Left colon (tissue), 2 donors: ENCODE measurements at regions not wholly inside any gene's neighbourhood (a gene's known extent, or its start where the extent isn't known, plus 50 kb on each side); places are given as distances from the start of the nearest gene placed in this dataset.

Source experiments
- ATAC-seq: fragments of 200-7000 bp; cut with Tn5 transposase; one replicate; pipeline ENCODE4 v1.9.1; 2020; ENCODE audit warnings: mild to moderate bottlenecking, moderate library complexity
- DNase-seq, 2 donors: peaks; one replicate each; pipeline ENCODE4 v3.0.0-alpha.2; 2020
- intact Hi-C, 2 donors: fragments of 100-400 bp; cut with DNase I in 1 of 2; cut with micrococcal nuclease in 1 of 2; formaldehyde crosslinking; loops; one replicate each; pipeline versions ENCODE4 v1.11.2 to v1.14.0; 2022; cut with DNase I, micrococcal nuclease
- donor health status: DM: no; HTN: no; CAD: no.
- donor health status: DM: yes; HTN: yes; CAD: no.

- DNase-seq (no peak), ATAC-seq (no peak)
- intact Hi-C loops = no loop called here
Measured at GRCh38 chr13:100824366-100824765, 149.8 kb upstream of the TMTC4 start.

- ATAC-seq = no peak
- no peak for DNase-seq
- intact Hi-C loops = no loop called here
Measured at GRCh38 chr13:100823448-100823847, 148.9 kb upstream of the TMTC4 start.

- DNase-seq (no peak), ATAC-seq (no peak)
- intact Hi-C loops = no loop called here
Measured at GRCh38 chr13:100822871-100823443, 148.4 kb upstream of the TMTC4 start.

- peak in 1 of 2 donors; percentile 28 for DNase-seq
- no peak for ATAC-seq
Measured at GRCh38 chr13:100818711-100819110, 144.1 kb upstream of the TMTC4 start.

GRCh38 chr13:100817928-100818327, 143.3 kb upstream of the TMTC4 start:
- ATAC-seq (no peak), DNase-seq (no peak)
- intact Hi-C loops = no loop called here

More at GRCh38 chr13:100818711-100819110, 144.1 kb upstream of the TMTC4 start:
- intact Hi-C loops = no loop called here

- intact Hi-C loops = no loop called here
- DNase-seq (no peak), ATAC-seq (no peak)
Measured at GRCh38 chr13:100815476-100816046, 141.0 kb upstream of the TMTC4 start.

GRCh38 chr13:100812982-100813584, 138.5 kb upstream of the TMTC4 start:
- DNase-seq (no peak), ATAC-seq (no peak)
- intact Hi-C loops = no loop called here

- intact Hi-C loops = no loop called here
- DNase-seq = no peak
- no peak for ATAC-seq
Measured at GRCh38 chr13:100811928-100812327, 137.3 kb upstream of the TMTC4 start.

- ATAC-seq = no peak
- intact Hi-C loops = no loop called here
- no peak for DNase-seq
Measured at GRCh38 chr13:100811024-100811865, 136.7 kb upstream of the TMTC4 start.

- intact Hi-C loops = no loop called here
- ATAC-seq (no peak), DNase-seq (no peak)
Measured at GRCh38 chr13:100810481-100810880, 135.9 kb upstream of the TMTC4 start.

GRCh38 chr13:100809856-100810255, 135.3 kb upstream of the TMTC4 start:
- DNase-seq (no peak), ATAC-seq (no peak)
- intact Hi-C loops = no loop called here

- no peak for DNase-seq
- no peak for ATAC-seq
- intact Hi-C loops = no loop called here
Measured at GRCh38 chr13:100809129-100809390, 134.5 kb upstream of the TMTC4 start.

- ATAC-seq (no peak), DNase-seq (no peak)
- intact Hi-C loops = no loop called here
Measured at GRCh38 chr13:100808330-100809128, 133.9 kb upstream of the TMTC4 start.

- ATAC-seq = no peak
- no peak for DNase-seq
- intact Hi-C loops = no loop called here
Measured at GRCh38 chr13:100803091-100803490, 128.5 kb upstream of the TMTC4 start.

- ATAC-seq (no peak), DNase-seq (no peak)
- intact Hi-C loops = no loop called here
Measured at GRCh38 chr13:100800283-100800875, 125.8 kb upstream of the TMTC4 start.

- intact Hi-C loops = no loop called here
- ATAC-seq (no peak), DNase-seq (no peak)
Measured at GRCh38 chr13:100798739-100799361, 124.3 kb upstream of the TMTC4 start.

GRCh38 chr13:100797921-100798320, 123.3 kb upstream of the TMTC4 start:
- intact Hi-C loops = no loop called here
- DNase-seq (no peak), ATAC-seq (no peak)

GRCh38 chr13:100796463-100796862, 121.9 kb upstream of the TMTC4 start:
- DNase-seq (no peak), ATAC-seq (no peak)
- intact Hi-C loops = no loop called here

- DNase-seq (no peak), ATAC-seq (no peak)
- intact Hi-C loops = no loop called here
Measured at GRCh38 chr13:100794575-100794974, 120.0 kb upstream of the TMTC4 start.
